Body of pancreas (tissue), 4 donors: ENCODE measurements at regions not wholly inside any gene's neighbourhood (a gene's known extent, or its start where the extent isn't known, plus 50 kb on each side); places are given as distances from the start of the nearest gene placed in this dataset.

ENCODE experiments used
- CTCF ChIP-seq, 7 experiments: fragments of 450-650 bp in 4 of 7; fragments of 200-600 bp in 3 of 7; sonication (generic) in 3 of 7; IDR thresholded peaks; one replicate each; pipeline ENCODE4 v1.5.1; 2016 to 2019; ENCODE audit warnings: antibody characterized with exemption in 7 of 7
- POLR2A ChIP-seq, 3 donors: fragments of 450-650 bp; IDR thresholded peaks; one replicate each; pipeline ENCODE4 v1.6.1; 2016; ENCODE audit warnings: antibody characterized with exemption in 3 of 3, mild to moderate bottlenecking in 2 of 3

- TF ChIP-seq POLR2A (IDR thresholded peaks at IDR 0.05) (no peak), CTCF (IDR thresholded peaks at IDR 0.05) (no peak)
Observed at GRCh38 chr6:121533321-121533841, 97.9 kb downstream of the GJA1 start.
